ENCODE measurements at regions not wholly inside any gene's neighbourhood (a gene's known extent, or its start where the extent isn't known, plus 50 kb on each side); places are given as distances from the start of the nearest gene placed in this dataset.

DNA sequence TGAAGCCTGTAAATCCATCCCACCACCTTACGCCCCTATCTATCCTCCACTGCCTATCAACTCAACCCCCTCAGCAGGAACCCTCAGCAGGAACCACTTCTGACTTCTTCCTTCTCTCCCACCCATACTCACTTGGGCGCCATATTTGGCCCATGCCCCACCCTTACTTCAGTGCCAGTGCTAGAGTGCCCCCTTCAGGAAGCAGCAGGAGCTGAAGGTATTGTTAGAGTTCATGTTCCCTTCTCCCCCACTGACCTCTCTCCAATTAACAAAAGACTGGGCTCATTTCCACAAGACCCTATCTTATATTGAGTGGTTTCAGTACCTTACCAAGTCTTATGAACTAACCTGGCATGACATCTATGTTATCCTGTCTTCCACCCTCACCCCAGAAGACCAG lies 363.1 kb upstream of the SLIT2 start:
- TF ChIP-seq CHD2 (IDR thresholded peaks at IDR 0.05; ENCODE audit: low read length, partially characterized antibody) (no peak), FOSL2 (IDR thresholded peaks at IDR 0.05; ENCODE audit: borderline replicate concordance, low read depth) (no peak), EZH2phosphoT487 (IDR thresholded peaks at IDR 0.05; ENCODE audit: borderline replicate concordance, low read depth) (no peak), POLR2AphosphoS5 (IDR thresholded peaks at IDR 0.05; ENCODE audit: low read depth, low read length) (no peak), NRF1 (IDR thresholded peaks at IDR 0.05; ENCODE audit: low read depth, low read length) (no peak)
- TF ChIP-seq, protein P1, sequence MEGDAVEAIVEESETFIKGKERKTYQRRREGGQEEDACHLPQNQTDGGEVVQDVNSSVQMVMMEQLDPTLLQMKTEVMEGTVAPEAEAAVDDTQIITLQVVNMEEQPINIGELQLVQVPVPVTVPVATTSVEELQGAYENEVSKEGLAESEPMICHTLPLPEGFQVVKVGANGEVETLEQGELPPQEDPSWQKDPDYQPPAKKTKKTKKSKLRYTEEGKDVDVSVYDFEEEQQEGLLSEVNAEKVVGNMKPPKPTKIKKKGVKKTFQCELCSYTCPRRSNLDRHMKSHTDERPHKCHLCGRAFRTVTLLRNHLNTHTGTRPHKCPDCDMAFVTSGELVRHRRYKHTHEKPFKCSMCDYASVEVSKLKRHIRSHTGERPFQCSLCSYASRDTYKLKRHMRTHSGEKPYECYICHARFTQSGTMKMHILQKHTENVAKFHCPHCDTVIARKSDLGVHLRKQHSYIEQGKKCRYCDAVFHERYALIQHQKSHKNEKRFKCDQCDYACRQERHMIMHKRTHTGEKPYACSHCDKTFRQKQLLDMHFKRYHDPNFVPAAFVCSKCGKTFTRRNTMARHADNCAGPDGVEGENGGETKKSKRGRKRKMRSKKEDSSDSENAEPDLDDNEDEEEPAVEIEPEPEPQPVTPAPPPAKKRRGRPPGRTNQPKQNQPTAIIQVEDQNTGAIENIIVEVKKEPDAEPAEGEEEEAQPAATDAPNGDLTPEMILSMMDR (IDR thresholded peaks at IDR 0.05): no peak; the same call in 1 of the 2 replicates
- TF ChIP-seq, protein P2, sequence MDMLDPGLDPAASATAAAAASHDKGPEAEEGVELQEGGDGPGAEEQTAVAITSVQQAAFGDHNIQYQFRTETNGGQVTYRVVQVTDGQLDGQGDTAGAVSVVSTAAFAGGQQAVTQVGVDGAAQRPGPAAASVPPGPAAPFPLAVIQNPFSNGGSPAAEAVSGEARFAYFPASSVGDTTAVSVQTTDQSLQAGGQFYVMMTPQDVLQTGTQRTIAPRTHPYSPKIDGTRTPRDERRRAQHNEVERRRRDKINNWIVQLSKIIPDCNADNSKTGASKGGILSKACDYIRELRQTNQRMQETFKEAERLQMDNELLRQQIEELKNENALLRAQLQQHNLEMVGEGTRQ (IDR thresholded peaks at IDR 0.05; ENCODE audit: borderline replicate concordance, low read depth, low read length): no peak
- TF ChIP-seq, protein P3, sequence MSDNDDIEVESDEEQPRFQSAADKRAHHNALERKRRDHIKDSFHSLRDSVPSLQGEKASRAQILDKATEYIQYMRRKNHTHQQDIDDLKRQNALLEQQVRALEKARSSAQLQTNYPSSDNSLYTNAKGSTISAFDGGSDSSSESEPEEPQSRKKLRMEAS (IDR thresholded peaks at IDR 0.05; ENCODE audit: low read depth): no peak
- TF ChIP-seq, protein P4, sequence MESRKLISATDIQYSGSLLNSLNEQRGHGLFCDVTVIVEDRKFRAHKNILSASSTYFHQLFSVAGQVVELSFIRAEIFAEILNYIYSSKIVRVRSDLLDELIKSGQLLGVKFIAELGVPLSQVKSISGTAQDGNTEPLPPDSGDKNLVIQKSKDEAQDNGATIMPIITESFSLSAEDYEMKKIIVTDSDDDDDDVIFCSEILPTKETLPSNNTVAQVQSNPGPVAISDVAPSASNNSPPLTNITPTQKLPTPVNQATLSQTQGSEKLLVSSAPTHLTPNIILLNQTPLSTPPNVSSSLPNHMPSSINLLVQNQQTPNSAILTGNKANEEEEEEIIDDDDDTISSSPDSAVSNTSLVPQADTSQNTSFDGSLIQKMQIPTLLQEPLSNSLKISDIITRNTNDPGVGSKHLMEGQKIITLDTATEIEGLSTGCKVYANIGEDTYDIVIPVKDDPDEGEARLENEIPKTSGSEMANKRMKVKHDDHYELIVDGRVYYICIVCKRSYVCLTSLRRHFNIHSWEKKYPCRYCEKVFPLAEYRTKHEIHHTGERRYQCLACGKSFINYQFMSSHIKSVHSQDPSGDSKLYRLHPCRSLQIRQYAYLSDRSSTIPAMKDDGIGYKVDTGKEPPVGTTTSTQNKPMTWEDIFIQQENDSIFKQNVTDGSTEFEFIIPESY (IDR thresholded peaks at IDR 0.05; ENCODE audit: borderline replicate concordance, low read depth): no peak

Data from SK-N-SH (cell line).